ENCODE measurements at regions not wholly inside any gene's neighbourhood (a gene's known extent, or its start where the extent isn't known, plus 50 kb on each side); places are given as distances from the start of the nearest gene placed in this dataset.

GRCh38 chr1:30195424-30196134 is 527.8 kb downstream of the MATN1 start:
- Histone ChIP-seq H3K4me3 (no peak overlapping the region), H3K4me1 (peaks cover 8 to 28% (median 20%) of the 10 kb centered on the region in 4 donors), H3K36me3 (no peaks in the 10 kb centered on the region), H3K9me3 (no peaks in the 10 kb centered on the region), H3K27me3 (peaks cover 0 to 4% (median 0%) of the 10 kb centered on the region in 4 donors), H3K27ac (replicated peaks in 1 of 4) (no peak overlapping the region)
- intact Hi-C loops (cut with DNase I) = no loop called here
- peak; percentile 82 for DNase-seq (ENCODE audit: extremely low spot score)
- TF ChIP-seq POLR2AphosphoS5 (IDR thresholded peaks at IDR 0.05) = no peak
- TF ChIP-seq CTCF (IDR thresholded peaks at IDR 0.05) = no peak
- no peak for TF ChIP-seq EP300 (IDR thresholded peaks at IDR 0.05)
- 72% methylated on average over 12 of the region's 17 CpGs for WGBS

GRCh38 chr1:30194741-30195423 is 528.5 kb downstream of the MATN1 start:
- DNase-seq (ENCODE audit: extremely low spot score) = peak; percentile 62

GRCh38 chr1:30194046-30194619 is 529.3 kb downstream of the MATN1 start:
- Histone ChIP-seq H3K4me1 (peaks cover 12 to 35% (median 26%) of the 10 kb centered on the region in 4 donors), H3K27ac (replicated peaks in 1 of 4) (no peak overlapping the region), H3K36me3 (no peaks in the 10 kb centered on the region), H3K4me3 (no peak overlapping the region), H3K9me3 (no peaks in the 10 kb centered on the region), H3K27me3 (peaks cover 0 to 4% (median 0%) of the 10 kb centered on the region in 4 donors)
- TF ChIP-seq POLR2A (IDR thresholded peaks at IDR 0.05; ENCODE audit: low read depth) (no peak), CTCF (IDR thresholded peaks at IDR 0.05) (no peak), POLR2AphosphoS5 (IDR thresholded peaks at IDR 0.05) (no peak), EP300 (IDR thresholded peaks at IDR 0.05) (no peak)
- intact Hi-C loops (cut with DNase I) = no loop called here
- peak; percentile 78 for DNase-seq (ENCODE audit: extremely low spot score)
- WGBS = 67% methylated on average over 6 of the region's 6 CpGs

More at GRCh38 chr1:30194741-30195423, 528.5 kb downstream of the MATN1 start:
- 81% methylated on average over 8 of the region's 8 CpGs for WGBS
- Histone ChIP-seq H3K36me3 (no peaks in the 10 kb centered on the region), H3K27ac (replicated peaks in 1 of 4) (no peak overlapping the region), H3K27me3 (peaks cover 0 to 4% (median 0%) of the 10 kb centered on the region in 4 donors), H3K4me1 (peaks cover 12 to 35% (median 26%) of the 10 kb centered on the region in 4 donors), H3K4me3 (no peak overlapping the region), H3K9me3 (no peaks in the 10 kb centered on the region)
- intact Hi-C loops (cut with DNase I) = no loop called here
- TF ChIP-seq CTCF (IDR thresholded peaks at IDR 0.05) = no peak
- no peak for TF ChIP-seq EP300 (IDR thresholded peaks at IDR 0.05)
- TF ChIP-seq POLR2AphosphoS5 (IDR thresholded peaks at IDR 0.05) = no peak
- no peak for TF ChIP-seq POLR2A (IDR thresholded peaks at IDR 0.05; ENCODE audit: low read depth)

- 79% methylated on average over 3 of the region's 3 CpGs for WGBS
- Histone ChIP-seq H3K36me3 (no peaks in the 10 kb centered on the region), H3K9me3 (no peaks in the 10 kb centered on the region), H3K27me3 (peaks cover 0 to 8% (median 0%) of the 10 kb centered on the region in 4 donors), H3K4me3 (no peak overlapping the region), H3K4me1 (peaks cover 12 to 35% (median 26%) of the 10 kb centered on the region in 4 donors), H3K27ac (replicated peaks in 1 of 4) (no peak overlapping the region)
- intact Hi-C loops (cut with DNase I) = no loop called here
- no peak for TF ChIP-seq POLR2AphosphoS5 (IDR thresholded peaks at IDR 0.05)
- no peak for TF ChIP-seq EP300 (IDR thresholded peaks at IDR 0.05)
- TF ChIP-seq CTCF (IDR thresholded peaks at IDR 0.05) = no peak
- TF ChIP-seq POLR2A (IDR thresholded peaks at IDR 0.05; ENCODE audit: low read depth) = no peak
- peak; percentile 89 for DNase-seq (ENCODE audit: extremely low spot score)
Observed at GRCh38 chr1:30192969-30193630, 530.3 kb downstream of the MATN1 start.

Measured in esophagus muscularis mucosa (tissue), 4 donors.